ENCODE measurements at regions not wholly inside any gene's neighbourhood (a gene's known extent, or its start where the extent isn't known, plus 50 kb on each side); places are given as distances from the start of the nearest gene placed in this dataset.

DNA sequence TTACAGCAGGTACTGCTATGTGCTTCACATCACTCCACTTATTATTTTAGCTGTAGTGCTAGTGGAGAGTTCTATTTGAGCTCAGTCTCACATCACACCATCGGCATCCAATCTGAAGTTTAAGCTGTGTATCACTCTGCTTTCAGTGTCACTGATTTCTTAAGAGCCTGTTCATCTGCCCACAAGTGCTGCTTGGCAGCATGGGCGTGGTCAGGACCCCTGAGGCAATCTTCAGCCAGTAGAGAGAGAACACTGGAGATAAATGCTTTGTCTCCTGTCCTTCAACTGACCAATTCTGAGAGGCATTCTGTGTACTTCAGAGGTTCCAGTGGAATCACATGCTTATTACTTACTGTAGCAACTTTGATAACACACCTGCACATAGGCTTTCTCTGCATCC, 728.8 kb downstream of the RPS29 start:
- TF ChIP-seq, protein P1, sequence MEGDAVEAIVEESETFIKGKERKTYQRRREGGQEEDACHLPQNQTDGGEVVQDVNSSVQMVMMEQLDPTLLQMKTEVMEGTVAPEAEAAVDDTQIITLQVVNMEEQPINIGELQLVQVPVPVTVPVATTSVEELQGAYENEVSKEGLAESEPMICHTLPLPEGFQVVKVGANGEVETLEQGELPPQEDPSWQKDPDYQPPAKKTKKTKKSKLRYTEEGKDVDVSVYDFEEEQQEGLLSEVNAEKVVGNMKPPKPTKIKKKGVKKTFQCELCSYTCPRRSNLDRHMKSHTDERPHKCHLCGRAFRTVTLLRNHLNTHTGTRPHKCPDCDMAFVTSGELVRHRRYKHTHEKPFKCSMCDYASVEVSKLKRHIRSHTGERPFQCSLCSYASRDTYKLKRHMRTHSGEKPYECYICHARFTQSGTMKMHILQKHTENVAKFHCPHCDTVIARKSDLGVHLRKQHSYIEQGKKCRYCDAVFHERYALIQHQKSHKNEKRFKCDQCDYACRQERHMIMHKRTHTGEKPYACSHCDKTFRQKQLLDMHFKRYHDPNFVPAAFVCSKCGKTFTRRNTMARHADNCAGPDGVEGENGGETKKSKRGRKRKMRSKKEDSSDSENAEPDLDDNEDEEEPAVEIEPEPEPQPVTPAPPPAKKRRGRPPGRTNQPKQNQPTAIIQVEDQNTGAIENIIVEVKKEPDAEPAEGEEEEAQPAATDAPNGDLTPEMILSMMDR (IDR thresholded peaks at IDR 0.05 in 4 of 5, conservative IDR thresholded peaks at IDR 0.05 in 1 of 5) = no peak
- no peak for TF ChIP-seq POLR2A (IDR thresholded peaks at IDR 0.05)

All from gastrocnemius medialis (tissue), 4 donors.